GM12891 (cell line): ENCODE measurements at regions not wholly inside any gene's neighbourhood (a gene's known extent, or its start where the extent isn't known, plus 50 kb on each side); places are given as distances from the start of the nearest gene placed in this dataset.

Source experiments
- POLR2A ChIP-seq: IDR thresholded peaks from 2 replicates; pipeline ENCODE4 v1.6.1; 2011; ENCODE audit warnings: low read depth, low read length, control low read depth
- POLR2AphosphoS5 ChIP-seq: IDR thresholded peaks from 2 replicates; pipeline ENCODE4 v1.6.1; 2011; ENCODE audit warnings: low read depth, low read length, control low read depth
- POU2F2 ChIP-seq: IDR thresholded peaks from 2 replicates; pipeline ENCODE4 v1.6.1; 2011; ENCODE audit warnings: low read depth, mild to moderate bottlenecking, control low read depth, low read length, moderate library complexity
- SPI1 ChIP-seq: IDR thresholded peaks from 2 replicates; pipeline ENCODE4 v1.6.1; 2011; ENCODE audit warnings: low read depth, low read length, control low read depth
- TAF1 ChIP-seq: IDR thresholded peaks from 2 replicates; pipeline ENCODE4 v1.6.1; 2011; ENCODE audit warnings: low read depth, low read length, control low read depth

DNA sequence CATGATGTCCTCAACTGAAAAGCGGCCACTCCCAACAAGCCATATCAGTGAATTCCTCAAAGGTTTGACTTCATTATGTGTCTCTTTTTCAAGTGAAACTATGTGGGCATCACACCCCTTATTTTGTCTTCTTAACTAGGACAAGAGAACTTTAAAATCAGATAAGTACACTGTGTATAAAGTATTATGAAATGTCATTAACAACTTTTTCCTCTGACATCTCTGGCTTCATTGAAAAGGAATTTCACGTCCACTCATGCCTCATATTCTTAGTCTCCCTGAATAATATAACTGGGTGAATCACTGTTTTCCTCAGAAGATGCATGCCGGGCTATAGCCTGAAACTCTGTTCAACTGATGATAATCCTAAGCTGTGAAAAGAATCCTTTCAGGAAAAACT lies 415.8 kb downstream of the ACTL7B start:
- TF ChIP-seq POLR2A: no peak
- no peak for TF ChIP-seq POU2F2
- TF ChIP-seq POLR2AphosphoS5: no peak
- TF ChIP-seq SPI1: no peak
- no peak for TF ChIP-seq TAF1
